Astrocyte (in vitro differentiated cells and primary cell): ENCODE measurements at regions not wholly inside any gene's neighbourhood (a gene's known extent, or its start where the extent isn't known, plus 50 kb on each side); places are given as distances from the start of the nearest gene placed in this dataset.

Experiments used
- DNase-seq: peaks from one replicate; pipeline ENCODE4 v3.0.0-alpha.2; 2010; ENCODE audit warnings: low read depth
- FAIRE-seq: peaks from 2 replicates; lab custom pipeline; 2011; peaks lifted over from hg19 to GRCh38; lab: Jason Lieb, UNC
- H2AFZ ChIP-seq: 2 replicates; pipeline ENCODE4 v1.6.0; 2012; ENCODE audit warnings: low read depth, low read length, inconsistent platforms
- H3K27ac ChIP-seq: 2 replicates; pipeline ENCODE4 v1.5.1; 2011; ENCODE audit warnings: low read depth, low read length, inconsistent platforms
- H3K27me3 ChIP-seq: 2 replicates; pipeline ENCODE4 v1.6.0; 2011; ENCODE audit warnings: low read length, inconsistent platforms; ENCODE audit not compliant: insufficient read depth
- H3K36me3 ChIP-seq: 2 replicates; pipeline ENCODE4 v1.5.1; 2011; ENCODE audit warnings: low read length, inconsistent platforms; ENCODE audit not compliant: insufficient read depth
- H3K4me1 ChIP-seq: 2 replicates; pipeline ENCODE4 v1.5.1; 2011; ENCODE audit warnings: low read length, inconsistent platforms; ENCODE audit not compliant: insufficient read depth
- H3K4me2 ChIP-seq: 2 replicates; pipeline ENCODE4 v1.6.0; 2012; ENCODE audit warnings: low read length, inconsistent platforms
- H3K4me3 ChIP-seq: 2 replicates; pipeline ENCODE4 v1.5.1; 2011; ENCODE audit warnings: low read depth, mild to moderate bottlenecking, low read length, inconsistent platforms; ENCODE audit not compliant: insufficient read depth
- H3K79me2 ChIP-seq: 2 replicates; pipeline ENCODE4 v1.6.0; 2012; ENCODE audit warnings: mild to moderate bottlenecking, low read length, inconsistent platforms; ENCODE audit not compliant: insufficient read depth
- H3K9ac ChIP-seq: 2 replicates; pipeline ENCODE4 v1.6.0; 2012; ENCODE audit warnings: mild to moderate bottlenecking, low read length, inconsistent platforms
- H3K9me3 ChIP-seq: 2 replicates; pipeline ENCODE4 v1.5.1; 2012; ENCODE audit warnings: low read depth, mild to moderate bottlenecking, low read length, inconsistent platforms; ENCODE audit not compliant: insufficient read depth
- H4K20me1 ChIP-seq: 2 replicates; pipeline ENCODE4 v1.6.0; 2012; ENCODE audit warnings: low read length, inconsistent platforms; ENCODE audit not compliant: insufficient read depth
- H3K27ac Mint-ChIP-seq: one replicate; pipeline ENCODE4 v1.8.0; 2021; ENCODE audit warnings: mild to moderate bottlenecking, mixed read lengths; ENCODE audit not compliant: unreplicated experiment
- H3K27me3 Mint-ChIP-seq: one replicate; pipeline ENCODE4 v1.8.0; 2021; ENCODE audit warnings: low read depth, mixed read lengths; ENCODE audit not compliant: unreplicated experiment
- H3K36me3 Mint-ChIP-seq: one replicate; pipeline ENCODE4 v1.8.0; 2021; ENCODE audit warnings: low read depth, mixed read lengths; ENCODE audit not compliant: unreplicated experiment
- H3K4me1 Mint-ChIP-seq: one replicate; pipeline ENCODE4 v1.8.0; 2021; ENCODE audit warnings: low read depth, mixed read lengths; ENCODE audit not compliant: unreplicated experiment
- H3K4me3 Mint-ChIP-seq: one replicate; pipeline ENCODE4 v1.8.0; 2021; ENCODE audit warnings: mild to moderate bottlenecking, moderate library complexity, mixed read lengths; ENCODE audit not compliant: unreplicated experiment
- H3K9me3 Mint-ChIP-seq: one replicate; pipeline ENCODE4 v1.8.0; 2021; ENCODE audit warnings: mild to moderate bottlenecking, mixed read lengths; ENCODE audit not compliant: unreplicated experiment
- EZH2 ChIP-seq: IDR thresholded peaks from 2 replicates; pipeline ENCODE4 v1.6.1; 2012; ENCODE audit warnings: mild to moderate bottlenecking, low read length, inconsistent platforms; ENCODE audit not compliant: insufficient read depth
- TF ChIP-seq, protein P1 (sequence below): IDR thresholded peaks from 2 replicates; pipeline ENCODE4 v1.5.1; 2011; ENCODE audit warnings: low read depth, mild to moderate bottlenecking, inconsistent platforms, low read length, moderate library complexity; ENCODE audit not compliant: insufficient read depth

DNA sequence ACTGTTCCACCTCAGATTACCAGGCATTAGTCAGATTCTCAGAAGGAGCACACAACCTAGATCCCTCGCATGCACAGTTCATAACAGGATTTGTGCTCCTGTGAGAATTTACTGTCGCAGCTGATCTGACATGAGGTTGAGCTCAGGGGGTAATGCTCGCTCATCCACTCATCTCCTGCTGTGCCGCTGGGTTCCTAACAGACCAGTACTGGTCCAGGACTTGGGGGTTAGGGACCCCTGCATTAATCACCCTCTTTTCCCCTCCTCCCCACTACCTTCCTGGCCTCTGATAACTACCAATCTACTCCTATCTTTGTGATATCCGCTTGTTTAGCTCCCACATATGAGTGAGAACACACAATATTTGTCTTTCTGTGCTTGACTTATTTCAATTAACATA, 83.5 kb upstream of the FSHB start:
- peaks cover 4% of the 10 kb centered on the region for H3K27me3 Mint-ChIP-seq

DNA sequence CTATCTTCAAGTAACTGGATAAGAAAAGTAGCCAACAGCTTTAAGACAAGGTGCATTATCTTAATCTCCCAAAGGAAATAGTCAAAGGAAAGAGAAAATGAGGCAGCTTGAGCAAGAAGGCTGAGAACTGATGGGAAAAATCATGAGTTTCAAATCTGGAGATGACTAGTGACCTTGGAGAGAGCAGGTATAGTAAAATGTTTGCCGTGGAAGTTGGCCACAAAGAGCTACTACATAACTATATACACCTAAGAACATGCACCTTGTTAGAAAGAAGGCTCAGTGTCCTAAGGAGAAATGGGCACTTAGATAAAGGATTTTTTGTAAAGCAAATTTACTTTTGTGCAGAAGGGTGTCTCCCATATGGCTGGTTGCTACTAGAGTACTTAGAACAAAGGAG, 80.8 kb upstream of the FSHB start:
- H3K79me2 ChIP-seq, result no peaks in the 10 kb centered on the region
- Mint-ChIP-seq H3K27me3 (peaks cover 4% of the 10 kb centered on the region), H3K27ac (no peak overlapping the region), H3K4me3 (no peak overlapping the region), H3K4me1 (peaks cover 8% of the 10 kb centered on the region), H3K36me3 (no peaks in the 10 kb centered on the region), H3K9me3 (no peaks in the 10 kb centered on the region)
- no peaks in the 10 kb centered on the region for H3K36me3 ChIP-seq
- H4K20me1 ChIP-seq, result no peaks in the 10 kb centered on the region
- H3K4me3 ChIP-seq, result no peak overlapping the region
- no peak overlapping the region for H3K9ac ChIP-seq
- DNase-seq, result no peak
- TF ChIP-seq EZH2, result no peak
- TF ChIP-seq, protein P1, sequence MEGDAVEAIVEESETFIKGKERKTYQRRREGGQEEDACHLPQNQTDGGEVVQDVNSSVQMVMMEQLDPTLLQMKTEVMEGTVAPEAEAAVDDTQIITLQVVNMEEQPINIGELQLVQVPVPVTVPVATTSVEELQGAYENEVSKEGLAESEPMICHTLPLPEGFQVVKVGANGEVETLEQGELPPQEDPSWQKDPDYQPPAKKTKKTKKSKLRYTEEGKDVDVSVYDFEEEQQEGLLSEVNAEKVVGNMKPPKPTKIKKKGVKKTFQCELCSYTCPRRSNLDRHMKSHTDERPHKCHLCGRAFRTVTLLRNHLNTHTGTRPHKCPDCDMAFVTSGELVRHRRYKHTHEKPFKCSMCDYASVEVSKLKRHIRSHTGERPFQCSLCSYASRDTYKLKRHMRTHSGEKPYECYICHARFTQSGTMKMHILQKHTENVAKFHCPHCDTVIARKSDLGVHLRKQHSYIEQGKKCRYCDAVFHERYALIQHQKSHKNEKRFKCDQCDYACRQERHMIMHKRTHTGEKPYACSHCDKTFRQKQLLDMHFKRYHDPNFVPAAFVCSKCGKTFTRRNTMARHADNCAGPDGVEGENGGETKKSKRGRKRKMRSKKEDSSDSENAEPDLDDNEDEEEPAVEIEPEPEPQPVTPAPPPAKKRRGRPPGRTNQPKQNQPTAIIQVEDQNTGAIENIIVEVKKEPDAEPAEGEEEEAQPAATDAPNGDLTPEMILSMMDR, result no peak
- H3K9me3 ChIP-seq, result no peaks in the 10 kb centered on the region
- no peaks in the 10 kb centered on the region for H3K4me1 ChIP-seq
- no peak overlapping the region for H3K27ac ChIP-seq
- no peak for FAIRE-seq
- H3K27me3 ChIP-seq, result no peaks in the 10 kb centered on the region
- H2AFZ ChIP-seq, result no peak overlapping the region
- H3K4me2 ChIP-seq, result no peak overlapping the region

More for the DNA sequence above, 83.5 kb upstream of the FSHB start:
- DNase-seq (no peak), FAIRE-seq (no peak)
- no peaks in the 10 kb centered on the region for H3K4me1 ChIP-seq
- H3K4me3 Mint-ChIP-seq, result no peak overlapping the region
- no peak overlapping the region for H3K4me3 ChIP-seq
- H3K4me2 ChIP-seq, result no peak overlapping the region
- no peak overlapping the region for H2AFZ ChIP-seq
- no peaks in the 10 kb centered on the region for H3K36me3 ChIP-seq
- no peaks in the 10 kb centered on the region for H3K27me3 ChIP-seq
- no peaks in the 10 kb centered on the region for H3K9me3 Mint-ChIP-seq
- H3K27ac Mint-ChIP-seq, result no peak overlapping the region
- no peak overlapping the region for H3K27ac ChIP-seq
- H3K9me3 ChIP-seq, result no peaks in the 10 kb centered on the region
- H3K79me2 ChIP-seq, result no peaks in the 10 kb centered on the region
- peaks cover 8% of the 10 kb centered on the region for H3K4me1 Mint-ChIP-seq
- TF ChIP-seq, protein P1, result no peak
- TF ChIP-seq EZH2, result no peak
- no peaks in the 10 kb centered on the region for H4K20me1 ChIP-seq
- H3K36me3 Mint-ChIP-seq, result no peaks in the 10 kb centered on the region
- no peak overlapping the region for H3K9ac ChIP-seq

DNA sequence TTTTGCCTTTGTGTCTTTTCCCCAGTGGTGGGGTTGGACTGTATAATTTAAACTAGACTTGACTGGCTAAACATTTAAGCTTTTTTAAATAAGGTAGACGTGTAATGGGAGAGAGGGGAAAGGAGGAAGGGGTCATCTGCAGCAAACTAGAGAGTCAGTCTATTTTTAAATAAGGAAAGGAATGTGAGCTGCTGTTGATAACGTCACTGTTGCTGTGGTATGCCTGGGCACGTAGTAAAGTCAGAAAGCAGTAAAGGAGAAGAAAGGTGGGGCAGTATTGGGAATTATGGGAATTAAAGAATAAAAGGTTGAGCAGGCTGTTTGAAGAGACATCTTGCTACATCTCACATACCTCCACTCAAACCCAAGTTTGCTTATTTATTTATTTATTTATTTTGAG, 80.4 kb upstream of the FSHB start:
- H4K20me1 ChIP-seq, result no peaks in the 10 kb centered on the region
- H3K9me3 ChIP-seq, result no peaks in the 10 kb centered on the region
- H3K27me3 ChIP-seq, result no peaks in the 10 kb centered on the region
- H3K27ac ChIP-seq, result no peak overlapping the region
- H2AFZ ChIP-seq, result no peak overlapping the region
- no peaks in the 10 kb centered on the region for H3K79me2 ChIP-seq
- Mint-ChIP-seq H3K4me3 (no peak overlapping the region), H3K9me3 (no peaks in the 10 kb centered on the region), H3K27ac (peak overlapping the region; percentile 4), H3K36me3 (no peaks in the 10 kb centered on the region), H3K4me1 (peaks cover 8% of the 10 kb centered on the region), H3K27me3 (peaks cover 4% of the 10 kb centered on the region)
- no peak overlapping the region for H3K4me2 ChIP-seq
- FAIRE-seq (no peak), DNase-seq (no peak)
- H3K4me1 ChIP-seq, result no peaks in the 10 kb centered on the region
- H3K36me3 ChIP-seq, result no peaks in the 10 kb centered on the region
- no peak overlapping the region for H3K4me3 ChIP-seq
- H3K9ac ChIP-seq, result no peak overlapping the region
- no peak for TF ChIP-seq EZH2
- TF ChIP-seq, protein P1, result no peak
